PC-3 (cell line): ENCODE measurements at regions not wholly inside any gene's neighbourhood (a gene's known extent, or its start where the extent isn't known, plus 50 kb on each side); places are given as distances from the start of the nearest gene placed in this dataset.

Experiments used
- ATAC-seq: fragments of 200-7000 bp; cut with Tn5 transposase; 2 replicates; pipeline ENCODE4 v1.9.1; 2020; ENCODE audit warnings: mild to moderate bottlenecking, moderate library complexity
- BruUV-seq: library from RNA; stranded (reverse); fragments of 400-500 nt; replicated peaks from 2 replicates; lab custom pipeline; 2021; lab: Mats Ljungman, UMichigan
- CTCF ChIA-PET: fragments of 300-600 bp; sonication (Branson Sonifier 250); formaldehyde crosslinking; loops from one replicate; lab custom pipeline; 2022; ENCODE audit warnings: antibody characterized with exemption; lab: Charles Lee
- POLR2A ChIA-PET: fragments of 300-600 bp; sonication (Branson Sonifier 250); formaldehyde crosslinking; loops from one replicate; lab custom pipeline; 2022; ENCODE audit warnings: antibody characterized with exemption; ENCODE audit not compliant: unreplicated experiment; lab: Charles Lee
- DNase-seq: peaks from one replicate; pipeline ENCODE4 v3.0.0-alpha.2; 2015
- H2AFZ ChIP-seq: fragments of 300-600 bp; sonication (generic); 2 replicates; pipeline ENCODE4 v1.6.0; 2016; ENCODE audit warnings: antibody characterized with exemption, low read length
- H3F3A ChIP-seq: fragments of 300-600 bp; sonication (generic); one replicate; pipeline ENCODE4 v1.6.0; 2017; ENCODE audit warnings: antibody characterized with exemption, low read length, control low read depth, mild to moderate bottlenecking; ENCODE audit not compliant: unreplicated experiment
- H3K27ac ChIP-seq: fragments of 300-600 bp; sonication (generic); 2 replicates; pipeline ENCODE4 v1.5.1; 2016; ENCODE audit warnings: mild to moderate bottlenecking, low read length
- H3K27me3 ChIP-seq: fragments of 300-600 bp; sonication (generic); 2 replicates; pipeline ENCODE4 v1.6.1; 2016; ENCODE audit warnings: low read length, mixed read lengths
- H3K36me3 ChIP-seq: fragments of 300-600 bp; sonication (generic); 2 replicates; pipeline ENCODE4 v1.6.1; 2016; ENCODE audit warnings: low read depth, mixed run types, low read length, mixed read lengths
- H3K4me1 ChIP-seq: fragments of 300-600 bp; sonication (generic); 2 replicates; pipeline ENCODE4 v1.5.1; 2016; ENCODE audit warnings: low read length; ENCODE audit not compliant: insufficient read depth
- H3K4me2 ChIP-seq: fragments of 300-600 bp; sonication (generic); 2 replicates; pipeline ENCODE4 v1.6.0; 2016; ENCODE audit warnings: low read length
- H3K4me3 ChIP-seq: fragments of 300-600 bp; sonication (generic); 2 replicates; pipeline ENCODE4 v1.5.1; 2016; ENCODE audit warnings: mild to moderate bottlenecking, low read length, mixed read lengths
- H3K79me2 ChIP-seq: fragments of 300-600 bp; sonication (generic); 2 replicates; pipeline ENCODE4 v1.6.1; 2017; ENCODE audit warnings: low read length, mixed read lengths
- H3K9ac ChIP-seq: fragments of 300-600 bp; sonication (generic); 2 replicates; pipeline ENCODE4 v1.6.0; 2016; ENCODE audit warnings: mild to moderate bottlenecking, low read length
- H3K9me2 ChIP-seq: fragments of 300-600 bp; sonication (generic); replicated peaks from 2 replicates; pipeline ENCODE4 v1.6.1; 2016; ENCODE audit warnings: mixed run types, low read length, mixed read lengths
- H3K9me3 ChIP-seq: fragments of 300-600 bp; sonication (generic); 2 replicates; pipeline ENCODE4 v1.6.1; 2016; ENCODE audit warnings: low read length, mixed read lengths
- H4K20me1 ChIP-seq: fragments of 300-600 bp; sonication (generic); 2 replicates; pipeline ENCODE4 v1.6.1; 2016; ENCODE audit warnings: low read length, mixed read lengths
- EZH2 ChIP-seq: fragments of 300-600 bp; sonication (generic); IDR thresholded peaks from one replicate; pipeline ENCODE4 v1.6.1; 2017; ENCODE audit warnings: antibody characterized with exemption, mild to moderate bottlenecking, low read length; ENCODE audit not compliant: unreplicated experiment
- EZH2phosphoT487 ChIP-seq: fragments of 300-600 bp; sonication (generic); IDR thresholded peaks from 2 replicates; pipeline ENCODE4 v1.6.1; 2018; ENCODE audit warnings: mild to moderate bottlenecking, antibody characterized with exemption, low read length, borderline replicate concordance
- intact Hi-C: fragments of 100-400 bp; cut with micrococcal nuclease; formaldehyde crosslinking; loops from 2 replicates; pipeline ENCODE4 v1.9.0; 2023
- TF ChIP-seq, protein P1 (sequence below): fragments of 300-600 bp; sonication (generic); conservative IDR thresholded peaks from 2 replicates; pipeline ENCODE4 v1.5.1; 2017; ENCODE audit warnings: antibody characterized with exemption, low read depth, mild to moderate bottlenecking, low read length

DNA sequence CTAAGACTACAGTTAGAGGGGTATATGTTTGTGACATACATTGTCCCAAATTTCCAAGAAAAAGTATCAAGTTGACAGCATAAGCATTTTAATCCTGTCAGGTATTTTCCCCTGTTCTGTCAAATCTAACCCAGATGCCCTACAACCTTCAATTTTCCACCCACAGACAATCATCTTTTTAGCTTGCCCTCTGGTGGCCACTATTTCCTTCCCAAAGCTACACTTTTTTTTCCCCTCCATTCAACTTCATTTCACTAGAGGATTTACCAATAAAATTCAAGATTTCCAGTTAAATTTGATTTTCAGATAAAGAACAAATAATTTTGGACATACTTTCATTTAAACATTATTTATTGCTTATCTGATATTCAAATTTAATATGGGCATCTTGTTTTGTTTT, 286.6 kb downstream of the TENT5A start:
- intact Hi-C loops = loop anchor here (5.0 to 10.0 kb wide), 4 partner anchors 224 to 721 kb away; partner anchors contain the start of gene TENT5A
- H3K36me3 ChIP-seq = no peaks in the 10 kb centered on the region
- ChIA-PET CTCF (interaction anchor here (0.6 kb wide), 1 partner anchor 182 kb away, joined by 3 read pairs; no protein-coding TSS in a partner anchor), POLR2A (interaction anchor here (0.5 kb wide), 1 partner anchor 700 kb away, joined by 4 read pairs; no protein-coding TSS in a partner anchor)
- no peaks in the 10 kb centered on the region for H3K4me1 ChIP-seq
- H3F3A ChIP-seq = no peaks in the 10 kb centered on the region
- H3K27ac ChIP-seq = no peak overlapping the region
- H3K27me3 ChIP-seq = no peaks in the 10 kb centered on the region
- H3K79me2 ChIP-seq = no peaks in the 10 kb centered on the region
- DNase-seq (peak; percentile 49), ATAC-seq (no peak)
- no peaks in the 10 kb centered on the region for H3K9me3 ChIP-seq
- H3K4me3 ChIP-seq = no peak overlapping the region
- no TSS peak for BruUV-seq
- TF ChIP-seq, protein P1, sequence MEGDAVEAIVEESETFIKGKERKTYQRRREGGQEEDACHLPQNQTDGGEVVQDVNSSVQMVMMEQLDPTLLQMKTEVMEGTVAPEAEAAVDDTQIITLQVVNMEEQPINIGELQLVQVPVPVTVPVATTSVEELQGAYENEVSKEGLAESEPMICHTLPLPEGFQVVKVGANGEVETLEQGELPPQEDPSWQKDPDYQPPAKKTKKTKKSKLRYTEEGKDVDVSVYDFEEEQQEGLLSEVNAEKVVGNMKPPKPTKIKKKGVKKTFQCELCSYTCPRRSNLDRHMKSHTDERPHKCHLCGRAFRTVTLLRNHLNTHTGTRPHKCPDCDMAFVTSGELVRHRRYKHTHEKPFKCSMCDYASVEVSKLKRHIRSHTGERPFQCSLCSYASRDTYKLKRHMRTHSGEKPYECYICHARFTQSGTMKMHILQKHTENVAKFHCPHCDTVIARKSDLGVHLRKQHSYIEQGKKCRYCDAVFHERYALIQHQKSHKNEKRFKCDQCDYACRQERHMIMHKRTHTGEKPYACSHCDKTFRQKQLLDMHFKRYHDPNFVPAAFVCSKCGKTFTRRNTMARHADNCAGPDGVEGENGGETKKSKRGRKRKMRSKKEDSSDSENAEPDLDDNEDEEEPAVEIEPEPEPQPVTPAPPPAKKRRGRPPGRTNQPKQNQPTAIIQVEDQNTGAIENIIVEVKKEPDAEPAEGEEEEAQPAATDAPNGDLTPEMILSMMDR = peak; percentile 66
- no peak for TF ChIP-seq EZH2
- no peaks in the 10 kb centered on the region for H3K9me2 ChIP-seq
- no peak overlapping the region for H3K4me2 ChIP-seq
- H2AFZ ChIP-seq = no peak overlapping the region
- H4K20me1 ChIP-seq = no peaks in the 10 kb centered on the region
- H3K9ac ChIP-seq = no peak overlapping the region

DNA sequence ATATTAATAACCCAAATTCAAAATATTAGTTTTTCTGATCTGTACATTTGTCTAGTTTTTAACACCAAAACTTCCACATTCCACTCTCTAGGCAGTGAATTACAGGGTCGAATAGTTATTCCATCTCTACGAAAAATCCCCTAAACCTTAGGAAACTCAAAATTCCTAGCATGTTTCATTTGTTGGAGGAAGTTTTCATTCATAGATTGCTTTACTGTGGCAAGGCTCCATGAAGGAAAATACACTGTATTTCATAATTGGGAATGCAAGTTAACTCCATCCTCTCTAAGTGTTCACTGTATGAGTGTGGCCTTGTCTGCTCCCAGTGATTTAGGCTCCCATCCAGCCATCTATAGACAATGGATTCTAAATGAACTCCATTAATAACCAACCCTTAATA, 296.1 kb downstream of the TENT5A start:
- TF ChIP-seq EZH2 = no peak
- TF ChIP-seq, protein P1 = no peak
- TF ChIP-seq EZH2phosphoT487 = no peak
- no TSS peak for BruUV-seq
- no peak for ATAC-seq
- no peak overlapping the region for H2AFZ ChIP-seq
- H3K36me3 ChIP-seq = no peaks in the 10 kb centered on the region
- ChIA-PET POLR2A (no interaction called here), CTCF (no interaction called here)
- H3K4me2 ChIP-seq = no peak overlapping the region
- no peaks in the 10 kb centered on the region for H4K20me1 ChIP-seq
- no peaks in the 10 kb centered on the region for H3K79me2 ChIP-seq
- no peaks in the 10 kb centered on the region for H3K9me2 ChIP-seq
- no peak for DNase-seq
- intact Hi-C loops = no loop called here
- no peaks in the 10 kb centered on the region for H3K9me3 ChIP-seq
- H3K4me1 ChIP-seq = no peaks in the 10 kb centered on the region
- no peak overlapping the region for H3K27ac ChIP-seq
- no peak overlapping the region for H3K4me3 ChIP-seq
- H3F3A ChIP-seq = no peaks in the 10 kb centered on the region
- H3K9ac ChIP-seq = no peak overlapping the region
- H3K27me3 ChIP-seq = no peaks in the 10 kb centered on the region

DNA sequence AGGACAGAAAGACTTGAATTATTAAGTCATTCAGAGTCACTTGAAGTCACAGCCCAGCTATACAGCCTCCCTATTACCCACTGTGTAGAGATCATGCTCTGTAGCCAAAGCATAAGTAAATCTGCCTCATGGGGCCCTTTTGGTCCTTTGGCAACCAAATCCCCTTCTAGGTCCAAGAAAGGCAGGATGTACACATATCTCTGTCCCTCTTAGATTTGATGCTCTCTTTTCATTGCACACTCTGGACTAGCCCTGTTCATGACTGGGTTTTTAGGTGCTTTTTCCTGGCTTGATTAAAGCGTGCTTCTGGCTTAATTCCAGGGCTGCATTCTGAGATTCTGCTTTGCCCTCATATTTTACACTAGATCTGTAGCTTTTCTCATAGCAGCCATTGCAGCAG, 296.8 kb downstream of the TENT5A start:
- POLR2A ChIA-PET = no interaction called here
- Histone ChIP-seq H2AFZ (no peak overlapping the region), H3K9me2 (no peaks in the 10 kb centered on the region), H3K27me3 (no peaks in the 10 kb centered on the region), H3K36me3 (no peaks in the 10 kb centered on the region), H3K4me2 (no peak overlapping the region), H3K79me2 (no peaks in the 10 kb centered on the region), H3K9me3 (no peaks in the 10 kb centered on the region), H3K27ac (no peak overlapping the region), H3K4me3 (no peak overlapping the region), H4K20me1 (no peaks in the 10 kb centered on the region), H3F3A (no peaks in the 10 kb centered on the region), H3K4me1 (no peaks in the 10 kb centered on the region), H3K9ac (no peak overlapping the region)
- ATAC-seq = no peak
- TF ChIP-seq EZH2phosphoT487 (no peak), EZH2 (no peak)
- TF ChIP-seq, protein P1 = no peak
- CTCF ChIA-PET = no interaction called here
- BruUV-seq = no TSS peak
- intact Hi-C loops = no loop called here
- DNase-seq = no peak
